ENCODE measurements at regions not wholly inside any gene's neighbourhood (a gene's known extent, or its start where the extent isn't known, plus 50 kb on each side); places are given as distances from the start of the nearest gene placed in this dataset.

GRCh38 chr7:114822844-114823243, 99.0 kb upstream of the MDFIC start:
- ChIA-PET CTCF (interaction anchor here (2.1 kb wide), 1 partner anchor 43 kb away, joined by 7 read pairs; no protein-coding TSS in a partner anchor), POLR2A (interaction anchor here (0.6 to 1.1 kb wide), 2 partner anchors 29 to 162 kb away, joined by 3 read pairs; no protein-coding TSS in a partner anchor), SMC1A (ENCODE audit: uncharacterized antibody, unreplicated experiment) (interaction anchor here (1.2 to 1.8 kb wide), 5 partner anchors 9 to 242 kb away, joined by 3 to 5 read pairs (median 5); no protein-coding TSS in a partner anchor), RAD21 (ENCODE audit: unreplicated experiment) (no interaction called here)
- no peaks in the 10 kb centered on the region for H4K20me1 ChIP-seq (ENCODE audit: control insufficient read depth, insufficient read depth)
- DNase-seq (ENCODE audit: low read depth, low spot score) (no peak), FAIRE-seq (no peak), ATAC-seq (no peak)
- WGBS (ENCODE audit: insufficient coverage, insufficient replicate concordance, low lambda C conversion rate, missing lambda C conversion rate), result 80% methylated on average over 2 of the region's 2 CpGs
- no peaks in the 10 kb centered on the region for H3K4me1 ChIP-seq (ENCODE audit: control insufficient read depth, insufficient read depth, low read length)
- no peaks in the 10 kb centered on the region for H3K36me3 ChIP-seq (ENCODE audit: control insufficient read depth in 2 of 2, insufficient read depth in 2 of 2, low read length in 1 of 2)
- H3K27me3 ChIP-seq (replicated peaks in 1 of 2; ENCODE audit: control insufficient read depth in 2 of 2, insufficient read depth in 2 of 2, low read length in 1 of 2), result no peaks in the 10 kb centered on the region
- no peak overlapping the region for H3K4me2 ChIP-seq (ENCODE audit: control insufficient read depth, insufficient read depth)
- H3K9ac ChIP-seq (ENCODE audit: control insufficient read depth, insufficient read depth, low read length), result no peak overlapping the region
- H3K79me2 ChIP-seq (ENCODE audit: control insufficient read depth, insufficient read depth, low read length), result no peaks in the 10 kb centered on the region
- no TSS peak for BruUV-seq (replicated peaks)
- H3K27ac ChIP-seq (ENCODE audit: control insufficient read depth, insufficient read depth), result no peak overlapping the region
- no peak overlapping the region for H3K4me3 ChIP-seq
- no peak overlapping the region for H2AFZ ChIP-seq (ENCODE audit: control insufficient read depth, low read depth, low read length)
- peaks cover 3% of the 10 kb centered on the region for H3K9me3 ChIP-seq (replicated peaks; ENCODE audit: control insufficient read depth, insufficient read depth, low read length)
- in situ Hi-C loops (cut with MboI) (no loop called here), intact Hi-C loops (cut with micrococcal nuclease; ENCODE audit: unreplicated experiment) (no loop called here)
- no peak for TF ChIP-seq RELB (IDR thresholded peaks at IDR 0.05; ENCODE audit: low read depth)
- no peak for TF ChIP-seq ZZZ3 (IDR thresholded peaks at IDR 0.05; ENCODE audit: control insufficient read depth, insufficient read length, low read depth)
- no peak for TF ChIP-seq RAD51 (IDR thresholded peaks at IDR 0.05)
- TF ChIP-seq ZBTB33 (IDR thresholded peaks at IDR 0.05), result no peak
- no peak for TF ChIP-seq RELA (IDR thresholded peaks at IDR 0.05; ENCODE audit: borderline replicate concordance, partially characterized antibody)
- no peak for TF ChIP-seq BHLHE40 (IDR thresholded peaks at IDR 0.05; ENCODE audit: borderline replicate concordance in 1 of 2, low read depth in 2 of 2, low read length in 1 of 2)
- TF ChIP-seq E4F1 (IDR thresholded peaks at IDR 0.05; ENCODE audit: borderline replicate concordance, partially characterized antibody), result no peak
- TF ChIP-seq ZNF217 (IDR thresholded peaks at IDR 0.05), result no peak
- no peak for TF ChIP-seq GABPA (IDR thresholded peaks at IDR 0.05; ENCODE audit: low read depth)
- no peak for TF ChIP-seq CHD2 (IDR thresholded peaks at IDR 0.05; ENCODE audit: borderline replicate concordance, low read depth, low read length)
- no peak for TF ChIP-seq NRF1 (conservative IDR thresholded peaks at IDR 0.05; ENCODE audit: low read depth, low read length)
- TF ChIP-seq IRF5 (IDR thresholded peaks at IDR 0.05; ENCODE audit: borderline replicate concordance), result no peak
- no peak for TF ChIP-seq TARDBP (IDR thresholded peaks at IDR 0.05; ENCODE audit: borderline replicate concordance)
- TF ChIP-seq ZNF622 (IDR thresholded peaks at IDR 0.05), result no peak

Measured in GM12878 (cell line).